ENCODE measurements at regions not wholly inside any gene's neighbourhood (a gene's known extent, or its start where the extent isn't known, plus 50 kb on each side); places are given as distances from the start of the nearest gene placed in this dataset.

- ChIA-PET POLR2A (ENCODE audit: low non-redundant PET) (no interaction called here), CTCF (no interaction called here)
- Histone ChIP-seq H3K27me3 (replicated peaks; ENCODE audit: insufficient read depth, low read depth, low read length, poor library complexity) (no peaks in the 10 kb centered on the region), H3K36me3 (ENCODE audit: insufficient read depth, low read length, poor library complexity, severe bottlenecking) (no peaks in the 10 kb centered on the region), H3K9me3 (ENCODE audit: low read depth, low read length, poor library complexity, severe bottlenecking) (no peaks in the 10 kb centered on the region), H3K4me1 (ENCODE audit: insufficient read depth, low read length, poor library complexity, severe bottlenecking) (no peaks in the 10 kb centered on the region), H3K27ac (ENCODE audit: low read depth, low read length, poor library complexity, severe bottlenecking) (no peak overlapping the region), H3K4me3 (ENCODE audit: low read depth, low read length, poor library complexity, severe bottlenecking) (no peak overlapping the region)
- BruUV-seq (replicated peaks): no TSS peak
- TF ChIP-seq CTCF (conservative IDR thresholded peaks at IDR 0.05; ENCODE audit: low read depth, low read length) (no peak), EZH2 (IDR thresholded peaks at IDR 0.05; ENCODE audit: borderline replicate concordance, low read depth, low read length, poor library complexity, severe bottlenecking) (no peak)
- no peak for DNase-seq (ENCODE audit: low spot score)
- intact Hi-C loops (cut with micrococcal nuclease; ENCODE audit: unreplicated experiment): no loop called here
These were observed 147.2 kb upstream of the WDFY3 start for GRCh38 chr4:85113706-85114105.

GRCh38 chr4:85114526-85114925 lies 148.0 kb upstream of the WDFY3 start:
- H3K4me3 ChIP-seq (ENCODE audit: low read depth, low read length, poor library complexity, severe bottlenecking): no peak overlapping the region
- H3K9me3 ChIP-seq (ENCODE audit: low read depth, low read length, poor library complexity, severe bottlenecking): no peaks in the 10 kb centered on the region
- intact Hi-C loops (cut with micrococcal nuclease; ENCODE audit: unreplicated experiment): no loop called here
- H3K27ac ChIP-seq (ENCODE audit: low read depth, low read length, poor library complexity, severe bottlenecking): no peak overlapping the region
- CTCF ChIA-PET: interaction anchor here (0.6 kb wide), 1 partner anchor 106 kb away, joined by 3 read pairs; no protein-coding TSS in a partner anchor
- no peaks in the 10 kb centered on the region for H3K4me1 ChIP-seq (ENCODE audit: insufficient read depth, low read length, poor library complexity, severe bottlenecking)
- no peaks in the 10 kb centered on the region for H3K27me3 ChIP-seq (replicated peaks; ENCODE audit: insufficient read depth, low read depth, low read length, poor library complexity)
- TF ChIP-seq EZH2 (IDR thresholded peaks at IDR 0.05; ENCODE audit: borderline replicate concordance, low read depth, low read length, poor library complexity, severe bottlenecking) (no peak), CTCF (conservative IDR thresholded peaks at IDR 0.05; ENCODE audit: low read depth, low read length) (no peak)
- no peaks in the 10 kb centered on the region for H3K36me3 ChIP-seq (ENCODE audit: insufficient read depth, low read length, poor library complexity, severe bottlenecking)
- no peak for DNase-seq (ENCODE audit: low spot score)
- POLR2A ChIA-PET (ENCODE audit: low non-redundant PET): interaction anchor here (0.6 kb wide), 1 partner anchor 9 kb away, joined by 6 read pairs; no protein-coding TSS in a partner anchor
- BruUV-seq (replicated peaks): no TSS peak

GRCh38 chr4:85116008-85116407 lies 149.5 kb upstream of the WDFY3 start:
- Histone ChIP-seq H3K4me3 (ENCODE audit: low read depth, low read length, poor library complexity, severe bottlenecking) (no peak overlapping the region), H3K4me1 (ENCODE audit: insufficient read depth, low read length, poor library complexity, severe bottlenecking) (no peaks in the 10 kb centered on the region), H3K27ac (ENCODE audit: low read depth, low read length, poor library complexity, severe bottlenecking) (no peak overlapping the region), H3K36me3 (ENCODE audit: insufficient read depth, low read length, poor library complexity, severe bottlenecking) (no peaks in the 10 kb centered on the region), H3K9me3 (ENCODE audit: low read depth, low read length, poor library complexity, severe bottlenecking) (no peaks in the 10 kb centered on the region), H3K27me3 (replicated peaks; ENCODE audit: insufficient read depth, low read depth, low read length, poor library complexity) (no peaks in the 10 kb centered on the region)
- no TSS peak for BruUV-seq (replicated peaks)
- ChIA-PET CTCF (no interaction called here), POLR2A (ENCODE audit: low non-redundant PET) (no interaction called here)
- TF ChIP-seq CTCF (conservative IDR thresholded peaks at IDR 0.05; ENCODE audit: low read depth, low read length) (no peak), EZH2 (IDR thresholded peaks at IDR 0.05; ENCODE audit: borderline replicate concordance, low read depth, low read length, poor library complexity, severe bottlenecking) (no peak)
- intact Hi-C loops (cut with micrococcal nuclease; ENCODE audit: unreplicated experiment): no loop called here
- no peak for DNase-seq (ENCODE audit: low spot score)
